GM12878 (cell line): ENCODE measurements at regions not wholly inside any gene's neighbourhood (a gene's known extent, or its start where the extent isn't known, plus 50 kb on each side); places are given as distances from the start of the nearest gene placed in this dataset.

Source experiments
- CBFB ChIP-seq: IDR thresholded peaks from 2 replicates; pipeline ENCODE4 v1.6.1; 2016; ENCODE audit warnings: antibody characterized with exemption, low read depth
- CREM ChIP-seq: IDR thresholded peaks from 2 replicates; pipeline ENCODE4 v1.6.1; 2014; ENCODE audit warnings: antibody characterized with exemption, low read depth
- CTCF ChIP-seq, 3 experiments: IDR thresholded peaks in 2 of 3; conservative IDR thresholded peaks in 1 of 3; 2 replicates each; pipeline ENCODE4 v1.5.1; 2011; ENCODE audit warnings: low read depth in 3 of 3, low read length in 3 of 3, mild to moderate bottlenecking in 3 of 3, control low read depth in 2 of 3, moderate library complexity in 2 of 3, inconsistent platforms in 1 of 3, mixed read lengths in 1 of 3; ENCODE audit not compliant: control insufficient read depth in 2 of 3, insufficient read depth in 1 of 3; ENCODE audit errors: extremely low read depth in 1 of 3
- EP300 ChIP-seq, 2 experiments: fragments of 150-350 bp in 1 of 2; IDR thresholded peaks; 2 replicates each; pipeline ENCODE4 v1.6.1; 2011 to 2012; ENCODE audit warnings: low read depth in 2 of 2, low read length in 2 of 2, borderline replicate concordance in 1 of 2, improper control_type of control experiment in 1 of 2, inconsistent platforms in 1 of 2; ENCODE audit not compliant: control insufficient read depth in 1 of 2
- HSF1 ChIP-seq: fragments of 150-350 bp; IDR thresholded peaks from 2 replicates; pipeline ENCODE4 v1.6.1; 2014; ENCODE audit warnings: mild to moderate bottlenecking, low read depth, low read length
- NKRF ChIP-seq: fragments of 450-650 bp; conservative IDR thresholded peaks from 2 replicates; pipeline ENCODE4 v1.6.1; 2017; ENCODE audit warnings: mild to moderate bottlenecking, moderate library complexity
- RELB ChIP-seq: fragments of 450-650 bp; IDR thresholded peaks from 2 replicates; pipeline ENCODE4 v1.6.1; 2017; ENCODE audit warnings: low read depth, mild to moderate bottlenecking, moderate library complexity
- SIN3A ChIP-seq: IDR thresholded peaks from 2 replicates; pipeline ENCODE4 v1.6.1; 2012; ENCODE audit warnings: low read depth, low read length, improper control_type of control experiment
- ZNF384 ChIP-seq: IDR thresholded peaks from 2 replicates; pipeline ENCODE4 v1.6.1; 2012; ENCODE audit warnings: low read depth, mild to moderate bottlenecking, low read length, improper control_type of control experiment, borderline replicate concordance

GRCh38 chr9:124139001-124139400, 118.7 kb upstream of the NEK6 start (continued):
- TF ChIP-seq NKRF (no peak), CTCF (IDR thresholded peaks at IDR 0.05 in 2 of 3, conservative IDR thresholded peaks at IDR 0.05 in 1 of 3; ENCODE audit: control insufficient read depth in 2 of 3, extremely low read depth in 1 of 3, insufficient read depth in 1 of 3, low read depth in 3 of 3, low read length in 3 of 3) (no peak), ZNF384 (0 out of 2 replicates have a peak, but pooled peaks have one; percentile 23), CREM (no peak), CBFB (no peak), SIN3A (no peak), HSF1 (no peak), EP300 (IDR thresholded peaks at IDR 0.05; ENCODE audit: borderline replicate concordance in 1 of 2, control insufficient read depth in 1 of 2, low read depth in 2 of 2, low read length in 2 of 2) (no peak), RELB (no peak)
